HG03442 (cell line): ENCODE measurements at regions not wholly inside any gene's neighbourhood (a gene's known extent, or its start where the extent isn't known, plus 50 kb on each side); places are given as distances from the start of the nearest gene placed in this dataset.
"Not testable (repeated sequence)": the region's sequence is repeated elsewhere in the genome, so short reads cannot be mapped to it uniquely, and the experiment has no call there.

Experiments used
- ATAC-seq: cut with Tn5 transposase; IDR thresholded peaks from one replicate; pipeline ENCODE4 v1.9.1; 2021; ENCODE audit warnings: mild to moderate bottlenecking, moderate library complexity; ENCODE audit not compliant: unreplicated experiment

DNA sequence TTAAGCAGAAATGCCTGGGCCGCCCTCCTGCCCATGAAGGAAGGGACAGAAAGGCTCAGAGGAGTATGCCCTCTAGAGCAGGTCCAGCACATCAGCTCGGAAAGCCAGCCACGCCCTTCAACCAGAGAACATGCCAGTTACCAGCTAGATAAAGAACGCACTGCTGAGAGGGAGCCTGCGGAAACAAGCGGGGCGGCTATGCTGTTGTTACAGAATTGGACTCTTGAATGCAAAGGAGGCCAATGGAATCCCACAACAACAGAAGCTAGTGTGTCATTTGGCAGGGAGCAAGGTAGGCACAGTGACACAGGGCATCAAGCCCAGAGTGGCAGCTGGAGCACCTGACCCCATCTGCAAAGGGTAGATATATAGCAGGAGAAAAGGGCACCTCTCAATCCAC lies 242.9 kb upstream of the ID2 start:
- no peak for ATAC-seq

GRCh38 chr2:8440029-8440778 lies 241.7 kb upstream of the ID2 start:
- ATAC-seq: no peak

DNA sequence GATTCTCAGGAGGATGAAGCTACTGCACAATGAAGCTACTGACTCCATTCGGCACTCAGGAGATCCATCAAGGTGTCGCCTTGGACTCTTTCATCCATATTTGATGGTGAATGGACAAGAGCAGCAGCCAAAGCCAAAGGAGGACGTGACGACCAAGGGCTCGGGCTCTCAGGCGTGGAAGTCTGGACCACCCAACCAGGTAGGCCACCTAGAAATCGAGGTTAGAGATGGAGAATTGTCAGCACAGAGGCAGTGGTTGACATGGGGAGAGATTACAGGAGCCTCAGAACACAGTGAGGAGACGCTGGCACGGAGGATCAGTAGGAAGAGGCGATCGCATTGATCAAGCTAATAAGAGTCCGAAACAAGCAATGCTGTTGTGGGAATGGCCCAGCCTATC lies 240.5 kb upstream of the ID2 start:
- no peak for ATAC-seq

DNA sequence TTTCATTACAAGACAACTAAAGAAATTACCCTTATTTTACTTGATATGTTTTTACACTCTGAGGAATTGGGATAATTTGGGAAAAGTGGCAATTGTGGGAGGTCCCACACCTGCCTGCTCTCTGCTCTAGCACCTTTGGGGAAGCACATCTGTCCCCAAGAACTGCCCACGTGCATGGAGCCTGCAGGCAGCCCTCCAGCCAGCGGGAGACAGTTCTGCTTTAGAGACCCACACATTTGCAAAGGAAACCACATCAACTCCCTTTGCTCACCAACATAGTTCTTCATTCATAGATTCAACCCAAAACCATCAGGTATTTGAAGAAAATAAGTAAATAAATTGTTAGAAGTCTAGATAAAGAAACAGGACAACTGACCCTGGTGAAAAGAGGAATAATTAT lies 239.9 kb upstream of the ID2 start:
- ATAC-seq: no peak

- ATAC-seq: no peak
These were observed 238.9 kb upstream of the ID2 start for GRCh38 chr2:8442833-8443486.

DNA sequence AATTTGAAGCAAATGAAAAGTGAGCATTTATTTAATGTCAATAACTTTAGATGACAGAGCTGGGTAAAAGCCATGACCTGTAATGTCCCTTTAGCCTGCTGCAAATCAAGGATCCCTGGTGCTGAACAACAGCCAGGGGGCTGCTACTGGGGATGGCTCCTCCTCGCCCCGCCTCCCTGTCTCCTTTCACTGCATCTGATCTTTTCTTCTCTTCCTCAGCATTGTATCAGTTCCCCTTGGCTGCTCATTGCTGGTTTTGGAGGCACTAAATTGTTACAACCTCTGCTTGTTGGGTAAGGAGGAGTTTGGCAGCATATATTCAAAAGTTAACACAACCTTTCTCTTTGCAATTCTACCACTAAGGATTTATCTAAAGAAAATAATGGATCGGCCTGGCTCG lies 236.3 kb upstream of the ID2 start:
- ATAC-seq: no peak

DNA sequence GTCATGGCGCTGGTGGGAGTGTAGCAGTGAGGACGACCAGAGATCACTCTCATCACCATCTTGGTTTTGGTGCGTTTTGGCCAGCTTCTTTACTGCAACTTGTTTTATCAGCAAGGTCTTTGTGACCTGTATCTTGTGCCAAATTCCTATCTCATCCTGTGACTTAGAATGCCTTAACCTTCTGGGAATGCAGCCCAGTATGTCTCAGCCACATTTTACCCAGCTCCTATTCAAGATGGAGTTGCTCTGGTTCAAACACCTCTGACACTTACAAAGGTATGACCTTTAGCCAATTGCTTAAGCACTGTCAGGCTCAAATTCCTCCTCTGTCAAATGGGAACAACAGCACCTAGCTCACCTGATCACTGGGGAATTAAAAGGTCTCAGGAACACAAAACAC lies 235.1 kb upstream of the ID2 start:
- ATAC-seq: not testable (repeated sequence)

DNA sequence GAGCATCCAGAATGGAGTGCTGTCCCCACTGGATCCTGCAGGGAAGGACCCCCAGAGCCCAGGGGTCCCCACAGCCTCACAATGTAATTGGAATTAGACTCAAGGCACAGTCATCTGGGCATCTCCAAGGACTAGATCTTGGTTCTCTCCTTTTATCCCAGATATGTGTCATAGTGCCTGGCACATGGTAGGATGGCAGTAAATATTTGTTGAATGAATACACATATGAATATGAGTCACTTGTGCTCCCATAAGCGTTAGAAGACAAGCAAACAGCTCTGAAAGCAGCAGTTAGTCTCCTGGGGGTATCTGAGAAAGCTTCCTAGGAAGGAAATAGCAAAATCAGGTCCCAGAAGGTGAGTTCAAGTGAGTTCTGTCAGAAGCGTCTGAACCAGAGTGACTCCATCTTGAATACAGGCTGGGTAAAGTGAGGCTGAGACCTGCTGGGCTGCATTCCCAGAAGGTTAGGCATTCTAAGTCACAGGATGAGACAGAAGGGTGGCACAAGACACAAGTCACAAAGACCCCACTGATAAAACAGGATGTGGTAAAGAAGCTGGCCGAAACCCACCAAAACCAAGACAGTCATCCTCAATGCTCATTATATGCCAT lies 234.1 kb upstream of the ID2 start:
- no peak for ATAC-seq

DNA sequence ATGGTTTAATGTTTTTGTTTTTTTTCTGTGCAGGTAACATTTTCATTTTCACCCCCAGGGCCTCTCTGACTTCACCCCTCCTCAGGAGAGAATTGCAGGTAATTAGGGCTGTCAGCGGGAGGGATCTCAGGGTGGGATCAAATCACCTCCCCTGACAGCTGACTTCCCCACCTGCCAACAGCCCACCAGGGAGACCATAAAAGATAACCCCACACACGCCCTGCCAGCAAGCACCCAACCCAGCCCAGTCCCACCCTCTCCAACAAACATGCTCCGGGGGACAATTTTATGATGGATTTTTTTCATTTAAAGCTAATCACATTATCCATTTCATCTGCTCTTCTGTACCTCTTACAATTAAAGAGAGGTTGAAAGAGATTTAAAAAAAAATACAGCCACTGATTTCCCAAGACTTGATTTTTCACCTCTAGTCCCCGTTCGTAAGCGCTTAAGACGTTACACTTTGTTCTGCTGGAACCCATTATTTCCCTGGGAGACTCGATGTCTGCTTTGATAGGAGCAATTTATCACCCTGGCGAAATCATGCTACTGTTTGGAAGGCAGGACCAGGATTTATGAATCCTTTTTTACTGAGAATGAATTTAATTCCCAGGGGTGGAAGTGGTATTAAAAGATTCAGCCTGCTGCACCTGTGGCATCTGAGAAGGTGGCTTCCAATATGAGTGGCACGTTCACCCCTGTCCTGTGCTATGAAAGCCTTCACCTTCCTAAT lies 232.9 kb upstream of the ID2 start:
- ATAC-seq: no peak

- ATAC-seq: no peak
These were observed 230.6 kb upstream of the ID2 start for GRCh38 chr2:8451273-8451672.

DNA sequence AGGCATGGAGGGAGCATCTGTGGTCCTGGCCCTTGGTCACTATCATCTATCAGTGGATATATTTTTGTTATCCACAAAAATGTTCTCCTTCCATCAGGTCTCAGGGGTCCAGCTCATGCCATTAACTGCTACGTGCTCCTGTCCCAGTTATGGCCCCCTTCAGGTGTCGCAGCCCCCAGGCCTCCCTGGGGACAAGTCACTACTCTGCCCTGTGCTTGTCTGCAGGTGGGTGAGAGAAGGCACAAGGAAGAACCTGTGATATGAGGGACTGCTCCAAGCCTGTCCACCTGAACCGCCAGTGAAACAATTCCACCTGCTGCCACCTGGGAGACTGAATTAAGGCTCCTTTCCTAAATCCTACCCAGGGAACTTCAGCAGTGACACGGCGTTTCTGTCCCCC lies 229.6 kb upstream of the ID2 start:
- ATAC-seq: no peak

GRCh38 chr2:8452979-8453903 lies 228.6 kb upstream of the ID2 start:
- ATAC-seq: no peak

DNA sequence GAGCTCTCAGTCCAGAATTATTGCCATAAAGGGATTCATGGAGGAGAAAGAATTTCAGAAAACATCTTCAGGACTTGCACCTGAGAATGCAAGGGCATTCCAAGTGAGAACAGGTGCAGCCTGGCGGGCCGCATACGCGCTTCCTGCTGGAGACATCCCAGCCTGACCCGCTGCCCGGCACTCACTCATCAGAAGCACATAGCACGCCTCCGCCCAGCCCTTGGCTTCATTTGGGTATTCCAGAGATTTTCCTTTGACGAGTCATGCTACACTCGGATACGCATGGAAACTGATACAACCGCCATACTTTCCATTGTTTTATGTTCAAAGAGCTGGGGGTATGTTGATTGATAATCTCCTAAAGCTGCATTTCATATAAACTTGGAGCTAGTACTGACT lies 228.0 kb upstream of the ID2 start:
- no peak for ATAC-seq

DNA sequence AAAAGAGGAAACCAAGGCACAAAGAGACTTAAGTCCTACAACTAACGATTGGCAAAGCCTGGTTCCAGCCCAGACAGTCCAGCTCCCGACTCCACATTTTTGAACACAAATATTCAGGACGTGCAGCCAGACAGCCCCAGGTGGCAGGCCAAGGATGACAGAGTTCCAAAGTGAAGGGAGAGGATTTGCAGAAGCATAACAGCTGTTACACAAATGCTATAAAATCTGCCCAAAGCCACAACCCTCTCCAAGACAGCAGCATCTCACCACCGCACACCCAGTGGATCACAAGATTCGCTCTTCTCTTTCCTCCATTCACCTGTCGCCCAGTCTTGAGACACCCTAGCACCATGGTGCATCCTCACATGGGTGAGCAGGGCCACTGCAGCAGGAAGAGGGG lies 227.1 kb upstream of the ID2 start:
- ATAC-seq: no peak

- ATAC-seq: no peak
These were observed 226.4 kb upstream of the ID2 start for GRCh38 chr2:8455236-8456150.

- no peak for ATAC-seq
These were observed 225.4 kb upstream of the ID2 start for GRCh38 chr2:8456151-8457091.

- no peak for ATAC-seq
These were observed 224.8 kb upstream of the ID2 start for GRCh38 chr2:8457092-8457481.

DNA sequence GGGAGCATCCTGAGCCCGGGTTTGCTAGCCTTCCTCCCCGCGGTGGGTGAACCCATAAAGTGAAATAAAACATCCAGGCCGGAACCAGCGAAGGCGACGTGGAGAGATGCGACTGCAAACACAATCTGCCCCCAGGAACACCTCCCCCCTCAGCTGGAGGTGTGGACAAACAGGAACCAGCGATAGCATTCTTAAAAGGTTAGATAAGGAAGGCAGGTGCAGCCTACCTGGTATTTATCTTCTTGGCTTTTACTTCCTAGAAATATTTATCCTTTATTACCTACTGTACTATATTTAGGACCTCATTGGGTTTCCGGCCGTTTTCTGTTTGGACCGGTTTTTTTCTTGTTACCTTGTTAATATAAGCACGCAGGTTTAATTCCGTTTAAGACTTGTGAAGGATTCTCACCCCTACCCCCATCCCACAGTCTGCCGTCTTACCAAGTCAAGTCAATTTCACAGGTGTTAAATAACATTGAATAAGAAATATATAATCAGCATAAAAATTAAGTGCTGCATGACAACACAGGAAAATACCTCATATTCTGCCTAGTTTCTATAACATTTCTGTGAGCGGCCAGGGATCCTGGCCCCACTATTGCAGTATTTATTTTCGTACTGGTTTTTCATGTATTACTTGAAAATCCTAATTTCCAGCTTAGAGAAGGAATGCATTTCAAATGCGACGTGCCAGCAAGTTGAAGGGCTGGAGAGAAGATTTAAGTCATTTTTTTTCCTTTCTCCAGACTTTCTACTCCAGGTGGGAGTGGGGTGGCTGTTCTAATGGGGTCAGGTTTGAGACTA lies 224.0 kb upstream of the ID2 start:
- ATAC-seq: no peak
